Endodermal cell (in vitro differentiated cells): ENCODE measurements at regions not wholly inside any gene's neighbourhood (a gene's known extent, or its start where the extent isn't known, plus 50 kb on each side); places are given as distances from the start of the nearest gene placed in this dataset.
A peak's percentile ranks its signal among the peaks of the same experiment; 100 is the strongest.

Source experiments
- DNase-seq: peaks from one replicate; pipeline ENCODE4 v3.0.0-alpha.2; 2017
- H3K27ac ChIP-seq: 2 replicates; pipeline ENCODE4 v1.5.1; 2013; ENCODE audit warnings: mild to moderate bottlenecking, low read depth, low read length, moderate library complexity
- H3K27me3 ChIP-seq: 2 replicates; pipeline ENCODE4 v1.6.1; 2013; ENCODE audit warnings: mild to moderate bottlenecking, low read length, moderate library complexity; ENCODE audit not compliant: insufficient read depth, control insufficient read depth, poor library complexity, severe bottlenecking
- H3K36me3 ChIP-seq: 2 replicates; pipeline ENCODE4 v1.7.0; 2013; ENCODE audit warnings: mild to moderate bottlenecking, low read length, moderate library complexity; ENCODE audit not compliant: control insufficient read depth, insufficient read depth
- H3K4me1 ChIP-seq: one replicate; pipeline ENCODE4 v1.7.0; 2013; ENCODE audit warnings: low read length; ENCODE audit not compliant: control insufficient read depth, insufficient read depth
- H3K4me3 ChIP-seq: 2 replicates; pipeline ENCODE4 v1.5.1; 2013; ENCODE audit warnings: mild to moderate bottlenecking, low read length, moderate library complexity
- H3K9ac ChIP-seq: 2 replicates; pipeline ENCODE4 v1.6.1; 2013; ENCODE audit warnings: mild to moderate bottlenecking, low read length, moderate library complexity; ENCODE audit not compliant: poor library complexity, severe bottlenecking; ENCODE audit errors: extremely low read depth
- H3K9me3 ChIP-seq: 2 replicates; pipeline ENCODE4 v1.6.1; 2013; ENCODE audit warnings: mild to moderate bottlenecking, low read length, moderate library complexity; ENCODE audit not compliant: control insufficient read depth
- H3K27ac Mint-ChIP-seq: 2 replicates; pipeline ENCODE4 v1.8.0; 2020; ENCODE audit warnings: mixed read lengths
- H3K27me3 Mint-ChIP-seq: 2 replicates; pipeline ENCODE4 v1.8.0; 2021; ENCODE audit warnings: mild to moderate bottlenecking, mixed read lengths; ENCODE audit not compliant: insufficient read depth
- H3K36me3 Mint-ChIP-seq: 2 replicates; pipeline ENCODE4 v1.8.0; 2020; ENCODE audit warnings: low read depth, mixed read lengths
- H3K4me1 Mint-ChIP-seq: 2 replicates; pipeline ENCODE4 v1.8.0; 2020; ENCODE audit warnings: mixed read lengths
- H3K4me3 Mint-ChIP-seq: 2 replicates; pipeline ENCODE4 v1.8.0; 2020; ENCODE audit warnings: mild to moderate bottlenecking, moderate library complexity, mixed read lengths
- H3K9me3 Mint-ChIP-seq: 2 replicates; pipeline ENCODE4 v1.8.0; 2020; ENCODE audit warnings: mild to moderate bottlenecking, mixed read lengths
- WGBS, 2 experiments: methylation state at CpG; one replicate each; pipeline versions ENCODE4 v1.1.5 to v1.1.7; 2013; ENCODE audit warnings: missing lambda C conversion rate in 2 of 2, mixed read lengths in 1 of 2; ENCODE audit not compliant: insufficient coverage in 1 of 2, insufficient read length in 1 of 2; 5-methylcytosine and 5-hydroxymethylcytosine counted together
- TF ChIP-seq, protein P1 (sequence below): fragments of 200-600 bp; sonication (generic); conservative IDR thresholded peaks from 2 replicates; pipeline ENCODE4 v1.5.0; 2021; ENCODE audit warnings: antibody characterized with exemption, mild to moderate bottlenecking

- Mint-ChIP-seq H3K36me3 (no peaks in the 10 kb centered on the region), H3K4me1 (peaks cover 1% of the 10 kb centered on the region), H3K4me3 (no peak overlapping the region), H3K27me3 (no peaks in the 10 kb centered on the region), H3K27ac (no peak overlapping the region), H3K9me3 (peaks cover 14% of the 10 kb centered on the region)
- DNase-seq, result no peak
- TF ChIP-seq, protein P1, sequence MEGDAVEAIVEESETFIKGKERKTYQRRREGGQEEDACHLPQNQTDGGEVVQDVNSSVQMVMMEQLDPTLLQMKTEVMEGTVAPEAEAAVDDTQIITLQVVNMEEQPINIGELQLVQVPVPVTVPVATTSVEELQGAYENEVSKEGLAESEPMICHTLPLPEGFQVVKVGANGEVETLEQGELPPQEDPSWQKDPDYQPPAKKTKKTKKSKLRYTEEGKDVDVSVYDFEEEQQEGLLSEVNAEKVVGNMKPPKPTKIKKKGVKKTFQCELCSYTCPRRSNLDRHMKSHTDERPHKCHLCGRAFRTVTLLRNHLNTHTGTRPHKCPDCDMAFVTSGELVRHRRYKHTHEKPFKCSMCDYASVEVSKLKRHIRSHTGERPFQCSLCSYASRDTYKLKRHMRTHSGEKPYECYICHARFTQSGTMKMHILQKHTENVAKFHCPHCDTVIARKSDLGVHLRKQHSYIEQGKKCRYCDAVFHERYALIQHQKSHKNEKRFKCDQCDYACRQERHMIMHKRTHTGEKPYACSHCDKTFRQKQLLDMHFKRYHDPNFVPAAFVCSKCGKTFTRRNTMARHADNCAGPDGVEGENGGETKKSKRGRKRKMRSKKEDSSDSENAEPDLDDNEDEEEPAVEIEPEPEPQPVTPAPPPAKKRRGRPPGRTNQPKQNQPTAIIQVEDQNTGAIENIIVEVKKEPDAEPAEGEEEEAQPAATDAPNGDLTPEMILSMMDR, result no peak
- H3K27ac ChIP-seq, result peak overlapping the region; percentile 49
- no peaks in the 10 kb centered on the region for H3K27me3 ChIP-seq
- no peak overlapping the region for H3K4me3 ChIP-seq
- H3K9ac ChIP-seq, result no peak overlapping the region
- WGBS, 2 experiments, result 57 to 74% methylated on average over 14 to 15 of the region's 15 CpGs
- H3K36me3 ChIP-seq, result no peaks in the 10 kb centered on the region
- H3K9me3 ChIP-seq, result peaks cover 16% of the 10 kb centered on the region
- no peaks in the 10 kb centered on the region for H3K4me1 ChIP-seq
These were observed 79.5 kb upstream of the PCBD1 start for GRCh38 chr10:70967591-70968587.

GRCh38 chr10:70969188-70969587 lies 80.8 kb upstream of the PCBD1 start:
- Mint-ChIP-seq H3K27ac (no peak overlapping the region), H3K27me3 (no peaks in the 10 kb centered on the region), H3K4me1 (peaks cover 1% of the 10 kb centered on the region), H3K36me3 (no peaks in the 10 kb centered on the region), H3K4me3 (no peak overlapping the region), H3K9me3 (peaks cover 16% of the 10 kb centered on the region)
- Histone ChIP-seq H3K36me3 (no peaks in the 10 kb centered on the region), H3K27ac (no peak overlapping the region), H3K4me3 (no peak overlapping the region), H3K27me3 (no peaks in the 10 kb centered on the region), H3K9me3 (peaks cover 23% of the 10 kb centered on the region), H3K4me1 (no peaks in the 10 kb centered on the region), H3K9ac (no peak overlapping the region)
- DNase-seq, result no peak
- TF ChIP-seq, protein P1, result no peak
- 79 to 91% methylated on average over 3 to 6 of the region's 6 CpGs for WGBS, 2 experiments

- WGBS, 2 experiments, result 58 to 71% methylated on average over 5 of the region's 5 CpGs
- no peaks in the 10 kb centered on the region for H3K27me3 Mint-ChIP-seq
- H3K27ac Mint-ChIP-seq, result no peak overlapping the region
- H3K36me3 ChIP-seq, result no peaks in the 10 kb centered on the region
- TF ChIP-seq, protein P1, result no peak
- H3K4me1 ChIP-seq, result no peaks in the 10 kb centered on the region
- H3K9me3 ChIP-seq, result peaks cover 23% of the 10 kb centered on the region
- H3K27ac ChIP-seq, result no peak overlapping the region
- H3K4me1 Mint-ChIP-seq, result peaks cover 1% of the 10 kb centered on the region
- DNase-seq, result peak; percentile 67
- no peaks in the 10 kb centered on the region for H3K36me3 Mint-ChIP-seq
- H3K4me3 Mint-ChIP-seq, result no peak overlapping the region
- peaks cover 16% of the 10 kb centered on the region for H3K9me3 Mint-ChIP-seq
- H3K4me3 ChIP-seq, result no peak overlapping the region
- no peak overlapping the region for H3K9ac ChIP-seq
- H3K27me3 ChIP-seq, result no peaks in the 10 kb centered on the region
These were observed 82.5 kb upstream of the PCBD1 start for GRCh38 chr10:70970830-70971229.
